PC-9 (cell line): ENCODE measurements at regions not wholly inside any gene's neighbourhood (a gene's known extent, or its start where the extent isn't known, plus 50 kb on each side); places are given as distances from the start of the nearest gene placed in this dataset.

Experiments
- CTCF ChIP-seq: fragments of 200-600 bp; sonication (generic); conservative IDR thresholded peaks from 2 replicates; pipeline ENCODE4 v1.6.1; 2017; ENCODE audit warnings: mixed run types, antibody characterized with exemption, mild to moderate bottlenecking, moderate library complexity
- EZH2 ChIP-seq: fragments of 200-600 bp; sonication (generic); IDR thresholded peaks from 2 replicates; pipeline ENCODE4 v1.8.0; 2017; ENCODE audit warnings: antibody characterized with exemption, low read depth

DNA sequence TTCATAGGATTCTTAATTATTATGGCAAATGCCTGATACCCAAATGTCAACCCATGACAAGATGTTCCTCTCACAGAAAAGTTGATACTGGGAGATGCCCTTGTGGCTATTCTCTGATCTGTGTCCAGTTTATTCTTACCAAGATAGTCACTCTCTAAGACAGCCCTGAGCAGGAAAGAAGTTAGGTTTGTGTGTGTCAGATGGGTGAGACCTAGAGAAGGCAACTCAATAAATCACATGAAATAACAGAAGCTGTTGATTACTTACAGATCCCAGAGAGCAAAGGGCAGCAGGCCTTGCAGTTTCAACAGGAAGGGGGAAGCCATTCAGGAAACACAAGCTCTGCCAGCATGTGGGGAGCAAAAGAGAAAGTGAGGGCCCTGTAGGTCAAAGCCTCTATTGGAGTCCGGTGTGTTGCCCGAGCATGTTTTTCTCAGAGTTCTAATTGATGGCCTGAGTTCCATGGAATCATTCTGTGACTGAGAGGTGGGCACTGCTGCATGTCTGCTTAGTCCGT lies 1193.7 kb upstream of the CDH18 start:
- TF ChIP-seq CTCF (no peak), EZH2 (no peak)
